ENCODE measurements at regions not wholly inside any gene's neighbourhood (a gene's known extent, or its start where the extent isn't known, plus 50 kb on each side); places are given as distances from the start of the nearest gene placed in this dataset.

DNA sequence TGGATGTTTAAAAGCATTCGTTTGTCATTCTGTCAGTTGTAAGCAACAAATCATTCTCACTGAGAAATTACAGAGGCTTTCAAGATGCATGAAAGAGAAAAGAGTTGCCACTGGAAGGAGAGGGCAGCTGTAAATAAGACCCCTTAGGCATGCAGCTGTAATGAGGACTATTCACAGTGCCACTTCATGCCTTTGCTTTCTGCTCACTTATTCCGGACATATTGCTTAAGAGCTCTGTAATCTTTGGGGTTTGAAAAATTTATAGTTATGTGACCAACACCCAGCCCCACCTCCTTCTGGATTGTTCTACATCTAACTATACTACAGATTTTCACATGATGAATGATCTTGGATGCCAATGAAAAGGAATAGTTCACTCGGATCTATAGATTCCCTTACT is 194.8 kb upstream of the DCN start:
- TF ChIP-seq EZH2phosphoT487 (IDR thresholded peaks at IDR 0.05; ENCODE audit: borderline replicate concordance, low read length) (no peak), CTCF (conservative IDR thresholded peaks at IDR 0.05; ENCODE audit: low read depth, low read length) (no peak), EZH2 (IDR thresholded peaks at IDR 0.05; ENCODE audit: low read length, unreplicated experiment) (no peak)

All from PC-3 (cell line).